Tibial nerve (tissue), 4 donors: ENCODE measurements at regions not wholly inside any gene's neighbourhood (a gene's known extent, or its start where the extent isn't known, plus 50 kb on each side); places are given as distances from the start of the nearest gene placed in this dataset.

Experiments used
- CTCF ChIP-seq, 5 experiments: fragments of 200-600 bp in 3 of 5; fragments of 450-650 bp in 2 of 5; sonication (generic) in 3 of 5; IDR thresholded peaks; one replicate each; pipeline ENCODE4 v1.5.1; 2016 to 2019; ENCODE audit warnings: antibody characterized with exemption in 5 of 5, mild to moderate bottlenecking in 3 of 5, moderate library complexity in 2 of 5
- EP300 ChIP-seq, 2 donors: sonication (generic); formaldehyde crosslinking; IDR thresholded peaks; one replicate each; pipeline ENCODE4 v1.6.1; 2017; ENCODE audit warnings: antibody characterized with exemption in 2 of 2, mild to moderate bottlenecking in 1 of 2
- POLR2A ChIP-seq, 2 donors: fragments of 450-650 bp; IDR thresholded peaks; one replicate each; pipeline ENCODE4 v1.6.1; 2017; ENCODE audit warnings: antibody characterized with exemption in 2 of 2, mild to moderate bottlenecking in 2 of 2, moderate library complexity in 2 of 2

GRCh38 chr5:81851481-81852178 lies 100.7 kb upstream of the SSBP2 start:
- peak in 2 of 5 experiments; percentile 50 to 65 for TF ChIP-seq CTCF (IDR thresholded peaks at IDR 0.05)
- peak; percentile 49 to 99 for TF ChIP-seq EP300 (IDR thresholded peaks at IDR 0.05)
- peak; percentile 29 to 64 for TF ChIP-seq POLR2A (IDR thresholded peaks at IDR 0.05)
